Fibroblast of the aortic adventitia (primary cell): ENCODE measurements at regions not wholly inside any gene's neighbourhood (a gene's known extent, or its start where the extent isn't known, plus 50 kb on each side); places are given as distances from the start of the nearest gene placed in this dataset.

Source experiments
- DNase-seq: peaks from one replicate; pipeline ENCODE4 v3.0.0-alpha.2; 2010; ENCODE audit warnings: low read depth
- H3K4me3 ChIP-seq: 2 replicates; pipeline ENCODE4 v1.5.1; 2011; ENCODE audit warnings: low read depth, mild to moderate bottlenecking, control low read depth, low read length, moderate library complexity
- TF ChIP-seq, protein P1 (sequence below): IDR thresholded peaks from 2 replicates; pipeline ENCODE4 v1.5.1; 2011; ENCODE audit warnings: mild to moderate bottlenecking, low read length, control low read depth, inconsistent platforms; ENCODE audit not compliant: insufficient read depth

- H3K4me3 ChIP-seq: no peak overlapping the region
- TF ChIP-seq, protein P1, sequence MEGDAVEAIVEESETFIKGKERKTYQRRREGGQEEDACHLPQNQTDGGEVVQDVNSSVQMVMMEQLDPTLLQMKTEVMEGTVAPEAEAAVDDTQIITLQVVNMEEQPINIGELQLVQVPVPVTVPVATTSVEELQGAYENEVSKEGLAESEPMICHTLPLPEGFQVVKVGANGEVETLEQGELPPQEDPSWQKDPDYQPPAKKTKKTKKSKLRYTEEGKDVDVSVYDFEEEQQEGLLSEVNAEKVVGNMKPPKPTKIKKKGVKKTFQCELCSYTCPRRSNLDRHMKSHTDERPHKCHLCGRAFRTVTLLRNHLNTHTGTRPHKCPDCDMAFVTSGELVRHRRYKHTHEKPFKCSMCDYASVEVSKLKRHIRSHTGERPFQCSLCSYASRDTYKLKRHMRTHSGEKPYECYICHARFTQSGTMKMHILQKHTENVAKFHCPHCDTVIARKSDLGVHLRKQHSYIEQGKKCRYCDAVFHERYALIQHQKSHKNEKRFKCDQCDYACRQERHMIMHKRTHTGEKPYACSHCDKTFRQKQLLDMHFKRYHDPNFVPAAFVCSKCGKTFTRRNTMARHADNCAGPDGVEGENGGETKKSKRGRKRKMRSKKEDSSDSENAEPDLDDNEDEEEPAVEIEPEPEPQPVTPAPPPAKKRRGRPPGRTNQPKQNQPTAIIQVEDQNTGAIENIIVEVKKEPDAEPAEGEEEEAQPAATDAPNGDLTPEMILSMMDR: no peak
- DNase-seq: no peak
Measured at GRCh38 chr13:61765181-61765742, 349.6 kb upstream of the PCDH20 start.

GRCh38 chr13:61761690-61762089, 346.0 kb upstream of the PCDH20 start:
- no peak for DNase-seq
- TF ChIP-seq, protein P1: no peak
- H3K4me3 ChIP-seq: no peak overlapping the region

GRCh38 chr13:61760102-61760501, 344.5 kb upstream of the PCDH20 start:
- TF ChIP-seq, protein P1: no peak
- DNase-seq: no peak
- H3K4me3 ChIP-seq: no peak overlapping the region

DNA sequence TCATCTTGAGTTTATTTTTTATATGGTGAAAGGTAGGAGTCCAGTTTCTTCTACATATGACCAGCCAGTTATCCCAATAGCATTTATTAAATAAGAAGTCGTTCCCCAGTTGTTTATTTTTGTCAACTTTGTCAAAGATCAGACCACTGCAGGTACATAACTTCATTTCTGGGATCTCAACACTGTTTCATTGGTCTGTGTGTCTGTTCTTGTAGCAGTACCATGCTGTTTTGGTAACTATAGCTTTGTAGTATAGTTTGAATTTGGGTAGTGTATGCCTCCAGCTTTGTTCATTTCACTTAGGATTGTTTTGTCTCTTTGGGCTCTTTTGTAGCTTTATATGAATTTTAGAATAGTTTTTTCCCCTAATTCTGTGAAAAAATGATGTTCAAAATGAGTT, 340.4 kb upstream of the PCDH20 start:
- TF ChIP-seq, protein P1: no peak
- no peak overlapping the region for H3K4me3 ChIP-seq
- DNase-seq: no peak

GRCh38 chr13:61751039-61751438, 335.4 kb upstream of the PCDH20 start:
- TF ChIP-seq, protein P1: no peak
- H3K4me3 ChIP-seq: no peak overlapping the region
- no peak for DNase-seq

- no peak for DNase-seq
- TF ChIP-seq, protein P1: no peak
- H3K4me3 ChIP-seq: no peak overlapping the region
Measured at GRCh38 chr13:61738236-61738750, 322.6 kb upstream of the PCDH20 start.

- no peak for DNase-seq
- TF ChIP-seq, protein P1: no peak
- no peak overlapping the region for H3K4me3 ChIP-seq
Measured at GRCh38 chr13:61734683-61735082, 319.0 kb upstream of the PCDH20 start.
